NCI-H187 treated with DMSO at 0.1 percent for 48 hours (cell line): ENCODE measurements at regions not wholly inside any gene's neighbourhood (a gene's known extent, or its start where the extent isn't known, plus 50 kb on each side); places are given as distances from the start of the nearest gene placed in this dataset.
"Not testable (repeated sequence)": the region's sequence is repeated elsewhere in the genome, so short reads cannot be mapped to it uniquely, and the experiment has no call there.

Experiments used
- DNase-seq: peaks from one replicate; lab custom pipeline; 2025; lab: John Stamatoyannopoulos, UW

DNA sequence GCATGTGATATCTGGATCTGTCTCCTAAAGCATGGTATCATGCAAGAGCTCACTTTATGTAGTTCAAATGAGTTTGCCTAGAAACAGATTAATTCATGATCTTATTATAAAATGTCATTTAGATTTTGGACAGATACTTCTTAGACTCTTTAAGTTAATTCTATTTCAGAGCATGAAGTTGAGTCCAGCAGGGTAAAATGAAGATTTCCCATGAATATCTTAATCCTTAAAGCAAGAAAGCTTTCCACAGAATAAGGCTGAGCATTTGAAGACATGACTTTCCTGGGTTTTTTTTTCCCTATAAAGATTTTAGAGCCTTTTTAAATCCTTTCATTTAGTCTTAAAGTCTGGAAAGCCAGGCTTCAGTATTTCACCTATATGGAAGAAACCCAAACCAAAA is 556.0 kb upstream of the GJE1 start:
- no peak for DNase-seq

DNA sequence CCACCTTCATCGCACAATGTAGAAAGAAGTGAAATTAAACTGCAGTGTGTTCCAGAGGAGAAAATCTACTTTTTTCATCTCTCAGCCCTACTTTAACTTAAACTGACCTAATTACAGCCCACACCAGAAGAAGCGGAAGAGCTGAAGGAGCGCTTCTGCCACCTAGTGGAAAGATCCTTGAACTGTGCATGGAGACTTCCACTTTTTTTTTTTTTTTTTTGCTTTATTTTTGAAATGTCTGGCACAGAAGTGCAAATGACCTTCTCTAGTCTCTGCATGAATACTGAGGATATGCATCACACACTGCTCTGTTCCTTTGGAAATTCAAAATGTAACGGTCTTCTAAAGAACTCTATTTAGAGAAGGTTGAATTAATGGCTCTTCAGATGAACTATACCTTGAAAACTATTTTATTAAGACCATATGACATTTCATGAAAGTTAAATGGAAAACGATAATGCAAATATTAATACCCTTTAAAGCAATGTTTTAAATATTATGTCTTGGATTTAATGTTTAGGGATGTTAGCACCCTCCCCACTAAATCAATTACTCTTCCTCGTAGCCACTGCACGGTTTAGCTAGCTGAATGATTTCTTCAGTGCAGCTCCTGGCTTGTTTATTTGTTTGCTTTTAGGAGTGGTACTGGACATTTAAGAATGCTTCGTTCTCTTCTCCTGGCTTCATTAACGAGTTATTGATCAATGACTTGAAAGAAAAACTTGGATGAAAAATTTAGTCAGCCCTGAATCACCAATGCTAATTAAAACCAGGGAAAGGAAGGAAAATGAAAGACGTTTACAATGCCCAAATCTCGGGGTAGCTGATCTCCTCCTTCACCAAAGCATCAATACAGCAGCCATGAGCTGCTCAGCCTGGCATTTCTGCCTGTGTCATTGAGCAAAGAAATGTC is 569.6 kb upstream of the GJE1 start:
- peak; percentile 16 for DNase-seq

DNA sequence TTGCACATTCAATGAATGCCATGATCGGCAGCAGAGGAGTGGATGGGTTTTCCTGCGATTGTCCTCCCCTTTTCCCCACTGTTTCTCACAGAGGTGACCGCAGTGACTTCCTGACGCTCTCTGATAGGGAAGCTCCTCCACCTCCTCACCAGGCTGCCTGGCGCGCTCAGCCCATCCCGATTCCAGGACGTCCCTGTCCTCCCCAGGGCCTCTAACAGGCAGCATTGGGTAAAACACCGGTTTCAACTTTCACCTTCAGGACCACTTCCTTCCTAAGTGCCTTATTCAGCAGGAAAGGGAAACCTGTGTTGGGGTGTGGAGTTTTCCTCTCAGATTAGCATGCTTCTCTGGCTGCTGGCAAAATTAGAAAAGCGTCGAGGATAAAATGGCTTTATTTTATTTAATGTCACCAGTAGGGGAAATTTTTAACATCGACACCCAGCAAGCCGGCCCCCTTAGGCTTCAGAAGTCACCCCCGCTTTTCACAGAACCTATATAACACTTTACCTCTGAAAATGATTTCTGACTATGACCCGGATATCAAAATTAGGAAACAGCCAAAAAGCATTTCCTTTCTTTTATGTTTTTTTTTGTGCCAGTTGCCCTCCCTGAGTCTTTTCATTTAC is 570.4 kb upstream of the GJE1 start:
- no peak for DNase-seq

DNA sequence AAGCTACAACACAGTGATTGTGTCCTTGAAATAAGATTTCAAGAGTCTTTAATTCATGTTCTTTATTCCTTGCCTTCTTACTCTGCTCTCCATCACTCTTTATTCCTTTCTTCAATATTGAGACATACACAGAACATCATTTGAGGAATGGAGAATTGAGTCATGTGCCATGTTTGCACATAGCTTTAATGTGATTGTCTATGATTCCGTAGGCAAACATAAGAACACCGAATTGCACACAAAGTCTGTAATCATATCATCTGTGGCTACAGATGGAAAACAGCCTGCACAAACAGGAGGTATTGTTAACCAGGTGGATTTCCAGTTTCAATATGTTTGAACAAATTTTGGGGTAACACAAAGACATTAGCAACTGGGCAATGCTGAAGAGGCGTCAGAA is 571.6 kb upstream of the GJE1 start:
- no peak for DNase-seq

DNA sequence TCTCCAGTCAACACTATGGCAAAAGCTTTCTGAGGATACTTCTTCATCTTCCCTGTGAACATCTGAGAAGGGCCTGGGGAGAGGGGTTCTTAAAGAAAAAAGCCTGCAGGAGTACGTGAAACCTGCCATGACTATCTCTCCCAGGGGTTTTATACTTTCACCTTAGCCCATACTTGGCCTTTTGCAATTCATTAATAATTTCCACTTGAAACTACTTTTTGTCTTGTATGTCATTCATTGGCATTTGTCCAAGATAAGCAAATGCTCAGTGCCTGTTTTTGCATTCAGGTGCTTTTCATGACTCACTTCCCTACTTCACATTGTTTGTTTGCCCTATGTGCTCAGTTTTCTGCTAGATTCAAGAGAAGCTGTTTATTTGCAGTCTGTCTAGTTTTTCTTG is 580.3 kb upstream of the GJE1 start:
- DNase-seq = peak; percentile 28

DNA sequence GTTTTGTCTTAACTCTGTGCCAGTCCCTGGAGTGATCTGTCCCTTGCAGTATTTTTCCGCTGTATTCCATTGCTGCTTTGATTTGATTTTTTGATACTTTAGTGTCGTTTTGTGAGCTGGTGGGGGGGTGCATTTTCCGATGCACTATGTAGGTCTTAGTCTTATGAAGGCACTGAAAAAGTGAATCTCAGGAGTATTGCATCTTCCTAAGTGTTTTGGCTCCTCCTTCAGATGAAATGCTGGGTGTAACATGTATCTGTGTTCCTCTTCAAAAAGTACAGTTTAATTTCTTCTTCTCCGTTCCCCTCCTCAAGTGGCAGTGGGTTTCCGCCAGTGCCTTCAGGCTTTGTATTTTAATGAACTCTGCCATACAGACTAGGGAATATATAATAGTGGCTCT is 580.7 kb upstream of the GJE1 start:
- no peak for DNase-seq

DNA sequence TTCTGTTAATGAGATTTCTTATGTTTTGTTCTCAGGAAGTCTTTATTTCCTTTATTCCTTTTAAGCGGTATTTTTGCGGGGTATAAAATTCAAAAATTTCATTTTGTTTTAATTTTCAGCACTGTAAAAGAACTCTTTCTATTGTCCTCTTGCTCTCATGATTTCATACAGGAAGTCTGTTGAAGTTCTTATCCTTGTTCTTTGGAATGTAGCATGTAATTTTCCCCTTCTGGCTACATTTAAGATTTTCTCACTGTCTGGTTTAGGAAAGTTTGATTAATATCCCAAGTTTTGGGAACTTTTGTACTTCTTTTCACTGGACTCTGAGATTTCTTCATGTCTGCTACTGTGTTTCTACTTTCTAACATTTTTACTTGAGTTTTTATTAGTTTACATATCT is 581.4 kb upstream of the GJE1 start:
- DNase-seq = no peak

DNA sequence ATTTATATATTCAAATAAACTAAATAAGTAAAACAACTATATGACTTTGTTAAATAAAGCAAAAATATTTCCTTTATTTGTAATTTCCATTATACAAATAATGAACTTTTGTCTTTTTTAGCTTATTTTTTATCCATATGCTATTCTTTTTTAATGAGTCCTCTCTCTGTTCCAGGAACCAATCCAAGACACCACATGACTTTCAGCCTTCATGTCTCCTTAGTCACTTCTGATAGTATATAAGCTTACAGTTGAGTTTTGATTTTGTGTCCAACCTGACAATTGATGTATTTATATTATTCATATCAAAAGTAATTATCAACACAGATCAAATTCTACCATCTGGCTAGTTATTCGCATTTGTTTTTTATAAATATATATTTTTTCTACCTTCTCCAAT is 582.3 kb upstream of the GJE1 start:
- no peak for DNase-seq

DNA sequence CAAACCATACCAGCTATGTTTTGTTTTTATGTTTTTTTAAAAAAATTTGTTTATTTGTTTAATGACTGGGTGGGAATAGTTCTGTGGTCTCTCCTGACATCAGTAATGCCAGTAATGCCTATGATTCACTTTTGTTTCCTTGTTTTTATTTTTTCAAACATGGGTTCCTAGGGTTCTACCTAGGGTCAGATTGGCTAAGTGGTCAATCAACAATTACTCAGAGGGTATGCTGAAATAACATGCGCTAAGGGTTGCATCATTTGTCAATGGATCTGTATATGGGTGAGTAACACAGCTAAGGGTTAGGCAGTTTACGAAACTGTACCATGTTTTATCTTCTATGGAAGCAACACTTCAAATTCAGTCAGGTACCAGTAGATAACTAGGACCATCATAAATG is 583.8 kb upstream of the GJE1 start:
- DNase-seq = no peak

DNA sequence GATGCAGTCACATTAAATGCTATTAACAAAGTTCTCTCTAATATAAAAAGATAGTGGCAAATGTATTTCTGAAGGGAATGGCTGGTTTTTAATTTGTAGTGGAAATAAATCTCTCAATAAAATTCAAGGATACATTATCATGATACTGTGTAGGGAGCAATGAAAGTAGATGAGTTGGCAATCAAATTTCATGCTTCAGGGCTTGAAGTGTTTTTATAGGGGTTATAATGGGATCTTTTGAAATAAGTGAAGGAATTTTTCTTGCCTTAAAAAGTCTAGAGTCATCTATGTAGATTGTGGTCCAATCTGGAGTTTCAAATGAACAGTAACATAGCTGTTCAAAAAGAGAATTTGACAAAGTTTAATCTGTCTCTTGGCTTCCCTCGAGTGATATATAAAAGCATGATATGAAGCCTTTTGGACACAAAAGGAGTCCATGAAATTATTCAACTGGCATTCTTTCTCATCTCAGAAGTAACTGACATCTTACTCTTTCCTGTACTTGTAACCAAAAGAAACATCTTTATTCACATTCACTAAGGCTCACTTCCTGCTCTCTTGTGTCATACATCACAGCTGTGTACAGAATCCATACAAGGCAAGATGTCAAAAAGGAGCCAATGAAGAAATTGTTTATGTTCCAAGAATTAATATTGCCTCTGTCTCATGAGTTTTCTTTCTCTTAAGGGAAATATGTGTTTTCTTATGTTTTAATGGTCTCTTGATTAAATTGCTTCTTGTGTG is 591.0 kb upstream of the GJE1 start:
- no peak for DNase-seq

DNA sequence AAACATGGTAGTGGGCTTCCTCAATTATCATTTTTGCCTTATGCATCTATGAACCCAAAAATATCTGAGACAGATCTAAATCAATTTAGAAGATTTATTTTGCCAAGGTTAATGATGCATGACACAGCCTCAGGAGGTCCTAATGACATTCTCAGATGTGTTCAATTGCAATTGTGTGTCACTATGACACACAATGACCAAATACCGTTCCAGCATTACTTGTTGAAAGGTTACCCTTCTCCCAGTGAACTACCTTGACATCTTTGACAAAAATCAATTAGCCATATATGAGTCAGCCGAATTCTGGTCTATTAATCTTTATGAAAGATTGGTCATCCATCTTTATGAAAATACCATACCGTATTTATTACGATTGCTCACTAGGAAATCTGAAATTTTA is 592.5 kb upstream of the GJE1 start:
- no peak for DNase-seq

DNA sequence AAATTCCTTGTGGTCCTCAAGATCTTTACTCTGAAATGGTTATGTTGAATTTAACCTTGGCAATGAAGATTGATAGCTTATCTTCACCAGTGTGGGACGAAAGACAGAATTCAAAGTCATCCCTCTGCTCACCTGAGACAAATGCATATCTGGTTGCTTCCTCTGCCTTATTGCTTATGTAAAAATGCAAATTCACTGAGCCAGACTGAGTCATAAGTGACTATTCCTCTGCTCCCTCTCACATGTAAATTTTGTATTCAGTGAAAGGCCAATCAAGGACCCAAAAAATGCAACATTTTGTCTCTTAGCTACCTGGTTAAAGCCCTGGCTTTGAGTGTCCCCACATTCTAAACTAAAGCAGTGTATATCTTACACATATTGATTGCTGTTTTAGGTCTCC is 593.1 kb upstream of the GJE1 start:
- DNase-seq = no peak

DNA sequence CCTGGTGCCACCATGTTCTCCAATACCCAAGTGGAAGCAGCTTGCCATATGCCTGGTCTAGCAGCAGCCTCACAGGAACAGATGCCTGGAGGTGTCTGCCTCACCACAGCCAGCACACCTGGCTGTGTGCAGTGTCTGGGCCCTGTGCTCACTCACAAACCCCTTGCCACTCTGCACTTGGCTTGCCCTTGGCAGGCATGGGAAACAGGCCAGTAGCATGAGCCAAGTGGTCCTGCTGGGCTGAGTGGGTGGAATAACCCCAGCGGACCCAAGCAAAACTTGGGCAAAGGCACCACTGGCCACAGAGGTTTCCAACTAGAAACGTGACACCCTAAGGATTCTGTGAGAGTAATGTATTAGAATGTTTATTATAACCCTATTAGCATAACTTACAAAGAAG is 600.5 kb upstream of the GJE1 start:
- no peak for DNase-seq

DNA sequence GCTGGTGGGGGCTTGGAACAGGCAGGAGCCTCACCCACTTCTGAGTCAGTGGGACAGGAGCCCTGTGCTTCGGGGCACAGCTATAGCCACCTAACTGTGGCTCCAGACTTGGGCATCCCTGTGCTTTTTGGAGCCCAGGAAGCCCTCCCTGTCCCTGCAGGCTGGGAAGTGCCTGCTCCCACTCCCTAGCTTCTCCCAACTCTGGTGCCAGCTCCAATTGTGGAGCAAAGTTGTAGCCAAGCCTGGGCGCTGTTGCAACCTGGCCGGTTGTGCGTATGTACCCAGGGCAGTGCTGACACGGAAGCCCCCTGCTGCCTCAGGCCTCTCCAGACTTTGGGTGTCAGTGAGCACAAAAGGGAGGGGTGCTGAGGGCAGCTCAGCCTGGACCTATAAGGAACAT is 601.7 kb upstream of the GJE1 start:
- DNase-seq = no peak

DNA sequence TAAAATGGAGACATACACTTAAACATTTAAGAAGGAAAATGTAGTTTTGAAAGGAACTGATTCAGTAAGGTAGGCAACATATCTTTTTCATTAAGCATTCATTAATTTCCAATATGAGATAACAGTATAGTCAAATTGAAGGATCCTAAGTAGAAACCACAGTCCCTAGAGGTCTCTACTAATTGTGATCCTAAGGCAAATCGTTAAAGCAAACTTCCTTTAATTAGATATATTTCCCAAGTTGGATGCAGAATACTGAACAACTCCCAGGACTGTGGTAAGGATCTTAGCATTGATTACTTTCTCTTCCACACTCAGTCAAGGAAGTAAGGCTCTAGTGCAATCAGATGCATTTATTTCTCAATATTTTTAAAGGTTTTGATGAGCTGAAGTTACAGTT is 604.1 kb upstream of the GJE1 start:
- DNase-seq = no peak

DNA sequence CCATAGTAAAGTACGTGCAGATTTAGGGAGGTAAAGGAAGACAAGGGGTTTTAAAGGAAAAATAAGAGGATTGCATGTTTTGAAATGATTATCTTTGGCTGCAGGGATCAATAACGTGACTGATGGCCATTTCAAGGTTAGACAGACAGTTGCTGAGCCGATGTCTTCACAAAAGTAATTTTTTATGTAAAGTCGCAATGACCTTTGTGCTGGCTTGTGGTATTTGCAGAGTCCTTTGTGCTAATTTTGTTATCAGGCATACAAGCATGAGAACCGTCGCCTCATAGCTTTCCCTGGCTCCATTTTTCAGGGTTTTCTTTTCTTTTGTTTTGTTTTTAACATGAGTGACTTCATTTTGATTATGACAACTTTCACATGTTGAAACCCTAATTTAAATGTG is 605.7 kb upstream of the GJE1 start:
- DNase-seq = no peak

DNA sequence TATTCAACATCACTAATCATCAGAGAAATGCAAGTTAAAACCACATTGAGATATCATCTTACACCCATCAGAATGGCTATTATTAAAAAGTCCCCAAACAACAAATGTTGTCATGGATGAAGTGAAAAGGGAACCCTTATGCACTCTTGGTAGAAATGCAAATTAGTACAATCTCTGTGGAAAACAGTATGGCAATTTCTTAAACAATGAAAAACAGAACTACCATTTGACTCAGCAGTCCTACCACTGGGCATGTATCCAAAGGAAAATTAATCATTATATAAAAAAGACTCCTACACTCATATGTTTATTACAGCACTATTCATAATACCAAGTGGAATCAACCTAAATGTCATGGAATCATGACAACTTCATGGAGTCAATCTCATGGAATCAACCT is 611.3 kb upstream of the GJE1 start:
- no peak for DNase-seq

DNA sequence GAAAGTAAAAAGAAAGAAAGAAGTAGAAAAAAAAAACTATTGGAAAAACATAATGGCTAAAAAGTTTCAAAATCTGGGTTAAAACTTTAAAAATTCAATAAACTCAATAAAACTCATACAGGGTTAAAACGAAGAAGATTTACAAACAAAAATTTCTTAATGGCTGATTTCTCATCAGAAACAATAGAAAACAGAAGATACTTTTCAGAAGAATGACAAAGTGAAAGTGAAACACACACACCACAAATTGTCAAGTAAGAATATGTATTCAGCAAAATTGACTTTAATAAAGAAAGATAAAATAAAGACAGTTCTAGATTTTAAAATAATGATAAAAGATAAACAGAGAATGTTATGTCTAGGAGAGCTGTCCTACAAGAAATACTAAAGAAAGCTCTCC is 618.9 kb upstream of the GJE1 start:
- DNase-seq = no peak

DNA sequence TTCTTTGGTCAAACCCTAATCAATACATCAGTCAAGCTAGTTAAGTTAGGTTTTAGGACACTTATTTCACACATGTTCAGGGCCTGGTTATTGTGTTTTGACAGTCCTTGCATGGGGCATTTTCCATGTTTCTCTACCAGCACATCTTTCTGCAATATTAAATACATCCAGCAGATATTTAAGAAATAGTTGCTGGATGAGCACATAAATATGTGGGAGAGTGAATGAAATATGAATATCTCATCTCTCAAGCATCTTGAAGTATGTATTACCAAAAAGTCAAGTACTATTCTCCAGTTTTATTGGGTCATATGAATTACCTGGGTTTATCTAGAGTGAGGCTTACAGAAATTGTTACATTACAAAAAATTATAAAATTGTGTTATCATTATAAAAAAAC is 621.9 kb upstream of the GJE1 start:
- DNase-seq = no peak

DNA sequence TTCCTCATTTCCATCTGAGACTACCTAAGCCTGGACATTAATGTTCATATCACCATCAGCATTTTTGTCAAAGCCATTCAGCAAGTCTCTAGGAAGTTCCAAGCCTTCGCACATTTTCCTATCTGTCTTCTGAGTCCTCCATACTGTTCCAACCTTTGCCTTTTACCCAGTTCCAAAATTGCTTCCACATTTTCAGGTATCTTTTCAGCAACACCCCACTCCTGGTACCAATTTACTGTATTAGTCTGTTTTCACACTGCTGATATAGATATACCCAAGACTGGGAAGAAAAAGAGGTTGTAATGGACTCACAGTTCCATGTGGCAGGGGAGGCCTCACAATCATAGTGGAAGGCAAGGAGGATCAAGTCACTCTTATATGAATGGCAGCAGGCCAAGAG is 626.7 kb upstream of the GJE1 start:
- DNase-seq = not testable (repeated sequence)

DNA sequence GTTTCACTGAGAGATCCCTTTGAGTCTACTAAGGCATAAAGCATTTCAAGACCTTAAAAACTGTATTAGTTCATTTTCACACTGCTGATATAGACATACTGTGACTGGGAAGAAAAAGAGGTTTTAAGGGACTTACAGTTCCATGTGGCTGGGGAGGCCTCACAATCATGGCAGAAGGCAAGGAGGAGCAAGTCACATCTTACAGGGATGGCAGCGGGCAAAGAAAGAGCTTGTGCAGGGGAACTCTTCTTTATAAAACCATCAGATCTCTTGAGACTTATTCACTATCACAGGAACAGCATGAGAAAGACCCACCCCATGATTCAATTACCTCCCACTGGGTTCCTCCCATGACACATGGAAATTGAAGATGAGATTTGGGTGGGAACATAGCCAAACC is 628.4 kb upstream of the GJE1 start:
- not testable (repeated sequence) for DNase-seq

DNA sequence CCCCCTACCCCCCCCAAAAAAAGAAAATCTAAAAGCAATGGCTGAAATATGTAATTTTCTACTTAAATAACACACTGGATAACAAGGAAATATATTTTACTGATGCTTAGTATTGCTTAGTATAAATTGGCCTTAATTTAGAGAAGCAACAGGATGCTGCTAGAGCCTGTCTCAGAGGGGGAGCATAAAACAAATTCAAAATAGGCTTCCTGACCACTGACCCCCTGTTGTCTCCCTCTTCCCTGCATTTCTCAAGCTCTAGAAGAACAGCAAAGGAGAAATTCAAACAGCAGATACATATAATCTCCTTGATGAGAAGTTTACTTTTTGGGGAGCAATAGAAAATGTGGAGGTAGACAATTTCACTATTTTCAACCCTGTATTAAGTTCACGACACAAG is 631.1 kb upstream of the GJE1 start:
- no peak for DNase-seq

DNA sequence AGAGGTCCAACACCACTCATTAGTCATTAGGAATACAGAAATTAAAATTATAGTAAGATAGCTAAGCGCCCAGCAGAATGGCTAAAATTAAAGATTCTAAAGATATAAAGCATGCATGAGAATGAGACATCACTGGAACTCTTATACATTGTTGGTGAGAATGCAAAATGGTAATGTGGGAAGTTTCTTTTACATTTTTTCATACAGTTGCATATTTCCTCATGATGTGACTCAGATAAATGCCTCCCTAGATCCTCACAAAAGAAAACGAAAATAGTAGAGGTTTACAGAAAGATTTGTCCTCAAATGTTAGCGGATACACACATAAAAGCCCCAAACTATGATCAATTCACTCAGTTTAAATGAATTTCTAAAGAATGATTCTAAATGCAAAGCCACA is 633.7 kb upstream of the GJE1 start:
- no peak for DNase-seq
